Skeletal muscle cell (primary cell): ENCODE measurements at regions not wholly inside any gene's neighbourhood (a gene's known extent, or its start where the extent isn't known, plus 50 kb on each side); places are given as distances from the start of the nearest gene placed in this dataset.

Experiments used
- DNase-seq: peaks from one replicate; pipeline ENCODE4 v3.0.0-alpha.2; 2010; ENCODE audit warnings: low read depth
- H3K4me3 ChIP-seq: 2 replicates; pipeline ENCODE4 v1.5.1; 2011; ENCODE audit warnings: low read depth, mild to moderate bottlenecking, control low read depth, low read length, moderate library complexity

GRCh38 chr1:101158424-101158823 is 78.4 kb upstream of the S1PR1 start:
- no peak overlapping the region for H3K4me3 ChIP-seq
- DNase-seq, result no peak

GRCh38 chr1:101154547-101154946 is 82.3 kb upstream of the S1PR1 start:
- no peak overlapping the region for H3K4me3 ChIP-seq

GRCh38 chr1:101153692-101154091 is 83.1 kb upstream of the S1PR1 start:
- DNase-seq, result no peak
- no peak overlapping the region for H3K4me3 ChIP-seq

More at GRCh38 chr1:101154547-101154946, 82.3 kb upstream of the S1PR1 start:
- DNase-seq, result no peak

GRCh38 chr1:101152633-101153032 is 84.2 kb upstream of the S1PR1 start:
- DNase-seq, result no peak
- H3K4me3 ChIP-seq, result no peak overlapping the region

GRCh38 chr1:101151286-101151685 is 85.5 kb upstream of the S1PR1 start:
- H3K4me3 ChIP-seq, result no peak overlapping the region
- no peak for DNase-seq

GRCh38 chr1:101150670-101151069 is 86.1 kb upstream of the S1PR1 start:
- H3K4me3 ChIP-seq, result no peak overlapping the region
- no peak for DNase-seq

GRCh38 chr1:101150266-101150665 is 86.6 kb upstream of the S1PR1 start:
- no peak for DNase-seq
- H3K4me3 ChIP-seq, result no peak overlapping the region

- no peak overlapping the region for H3K4me3 ChIP-seq
- no peak for DNase-seq
Measured at GRCh38 chr1:101148980-101149379, 87.8 kb upstream of the S1PR1 start.

GRCh38 chr1:101147381-101147780 is 89.4 kb upstream of the S1PR1 start:
- no peak for DNase-seq
- no peak overlapping the region for H3K4me3 ChIP-seq

GRCh38 chr1:101145449-101145820 is 91.4 kb upstream of the S1PR1 start:
- no peak overlapping the region for H3K4me3 ChIP-seq
- DNase-seq, result no peak

GRCh38 chr1:101144671-101145448 is 92.0 kb upstream of the S1PR1 start:
- no peak for DNase-seq
- H3K4me3 ChIP-seq, result no peak overlapping the region

GRCh38 chr1:101142244-101142643 is 94.6 kb upstream of the S1PR1 start:
- no peak for DNase-seq
- no peak overlapping the region for H3K4me3 ChIP-seq

GRCh38 chr1:101141376-101141775 is 95.4 kb upstream of the S1PR1 start:
- no peak overlapping the region for H3K4me3 ChIP-seq
- no peak for DNase-seq

GRCh38 chr1:101139821-101140718 is 96.7 kb upstream of the S1PR1 start:
- no peak for DNase-seq

GRCh38 chr1:101139130-101139529 is 97.7 kb upstream of the S1PR1 start:
- H3K4me3 ChIP-seq, result no peak overlapping the region
- no peak for DNase-seq

More at GRCh38 chr1:101139821-101140718, 96.7 kb upstream of the S1PR1 start:
- H3K4me3 ChIP-seq, result no peak overlapping the region

- no peak overlapping the region for H3K4me3 ChIP-seq
- DNase-seq, result peak; percentile 48
Measured at GRCh38 chr1:101137144-101138126, 99.4 kb upstream of the S1PR1 start.

GRCh38 chr1:101136739-101137138 is 100.1 kb upstream of the S1PR1 start:
- H3K4me3 ChIP-seq, result no peak overlapping the region
- DNase-seq, result no peak

GRCh38 chr1:101136271-101136670 is 100.5 kb upstream of the S1PR1 start:
- no peak overlapping the region for H3K4me3 ChIP-seq
- no peak for DNase-seq

- H3K4me3 ChIP-seq, result no peak overlapping the region
Measured at GRCh38 chr1:101135526-101135925, 101.3 kb upstream of the S1PR1 start.

More at GRCh38 chr1:101135526-101135925, 101.3 kb upstream of the S1PR1 start:
- DNase-seq, result no peak
